Mesothelial cell of epicardium (in vitro differentiated cells): ENCODE measurements at regions not wholly inside any gene's neighbourhood (a gene's known extent, or its start where the extent isn't known, plus 50 kb on each side); places are given as distances from the start of the nearest gene placed in this dataset.

Experiments used
- DNase-seq, 2 experiments: peaks; one replicate each; pipeline ENCODE4 v3.0.0; 2021; ENCODE audit warnings: low spot score in 2 of 2; ENCODE audit not compliant: unreplicated experiment in 2 of 2
- H3K27ac Mint-ChIP-seq: 2 replicates; pipeline ENCODE4 v1.8.0; 2021; ENCODE audit warnings: mixed read lengths
- H3K27me3 Mint-ChIP-seq: 2 replicates; pipeline ENCODE4 v1.8.0; 2021; ENCODE audit warnings: low read depth, mixed read lengths
- H3K36me3 Mint-ChIP-seq: 2 replicates; pipeline ENCODE4 v1.8.0; 2021; ENCODE audit warnings: mixed read lengths
- H3K4me1 Mint-ChIP-seq: 2 replicates; pipeline ENCODE4 v1.8.0; 2021; ENCODE audit warnings: mixed read lengths
- H3K4me3 Mint-ChIP-seq: 2 replicates; pipeline ENCODE4 v1.8.0; 2021; ENCODE audit warnings: mild to moderate bottlenecking, moderate library complexity, mixed read lengths
- H3K9me3 Mint-ChIP-seq: 2 replicates; pipeline ENCODE4 v1.8.0; 2021; ENCODE audit warnings: mixed read lengths
- CTCF ChIP-seq: fragments of 200-600 bp; sonication (generic); IDR thresholded peaks from one replicate; pipeline ENCODE4 v1.5.0; 2021; ENCODE audit warnings: antibody characterized with exemption; ENCODE audit not compliant: unreplicated experiment

- DNase-seq: no peak
- Mint-ChIP-seq H3K4me1 (peaks cover 39% of the 10 kb centered on the region), H3K4me3 (no peak overlapping the region), H3K36me3 (peaks cover 30% of the 10 kb centered on the region), H3K9me3 (no peaks in the 10 kb centered on the region), H3K27ac (peak overlapping the region; percentile 45), H3K27me3 (no peaks in the 10 kb centered on the region)
- TF ChIP-seq CTCF: no peak
Observed at GRCh38 chr1:232459826-232460225, 170.1 kb downstream of the SIPA1L2 start.

GRCh38 chr1:232459087-232459486, 170.8 kb downstream of the SIPA1L2 start:
- H3K27me3 Mint-ChIP-seq: no peaks in the 10 kb centered on the region
- no peaks in the 10 kb centered on the region for H3K9me3 Mint-ChIP-seq
- no peak for TF ChIP-seq CTCF
- peaks cover 39% of the 10 kb centered on the region for H3K4me1 Mint-ChIP-seq
- peak overlapping the region; percentile 67 for H3K27ac Mint-ChIP-seq
- H3K4me3 Mint-ChIP-seq: no peak overlapping the region
- DNase-seq: no peak
- H3K36me3 Mint-ChIP-seq: peaks cover 25% of the 10 kb centered on the region

- TF ChIP-seq CTCF: no peak
- H3K27ac Mint-ChIP-seq: peak overlapping the region; percentile 56
- DNase-seq: no peak
- H3K36me3 Mint-ChIP-seq: peaks cover 19% of the 10 kb centered on the region
- H3K9me3 Mint-ChIP-seq: no peaks in the 10 kb centered on the region
- no peak overlapping the region for H3K4me3 Mint-ChIP-seq
- H3K27me3 Mint-ChIP-seq: no peaks in the 10 kb centered on the region
- peaks cover 37% of the 10 kb centered on the region for H3K4me1 Mint-ChIP-seq
Observed at GRCh38 chr1:232457595-232457994, 172.3 kb downstream of the SIPA1L2 start.

GRCh38 chr1:232456714-232457113, 173.2 kb downstream of the SIPA1L2 start:
- Mint-ChIP-seq H3K27me3 (no peaks in the 10 kb centered on the region), H3K4me1 (peaks cover 35% of the 10 kb centered on the region), H3K4me3 (no peak overlapping the region), H3K36me3 (peaks cover 17% of the 10 kb centered on the region), H3K27ac (peak overlapping the region; percentile 31), H3K9me3 (no peaks in the 10 kb centered on the region)
- DNase-seq: no peak
- TF ChIP-seq CTCF: no peak

- H3K27me3 Mint-ChIP-seq: no peaks in the 10 kb centered on the region
- H3K27ac Mint-ChIP-seq: no peak overlapping the region
- peaks cover 29% of the 10 kb centered on the region for H3K4me1 Mint-ChIP-seq
- H3K4me3 Mint-ChIP-seq: no peak overlapping the region
- DNase-seq: no peak
- no peak for TF ChIP-seq CTCF
- peaks cover 10% of the 10 kb centered on the region for H3K36me3 Mint-ChIP-seq
- no peaks in the 10 kb centered on the region for H3K9me3 Mint-ChIP-seq
Observed at GRCh38 chr1:232454227-232454886, 175.6 kb downstream of the SIPA1L2 start.
